ENCODE measurements at regions not wholly inside any gene's neighbourhood (a gene's known extent, or its start where the extent isn't known, plus 50 kb on each side); places are given as distances from the start of the nearest gene placed in this dataset.

- WGBS (ENCODE audit: insufficient coverage), result 95% methylated on average over 5 of the region's 8 CpGs
- Mint-ChIP-seq H3K4me3 (no peak overlapping the region), H3K27ac (no peak overlapping the region), H3K36me3 (peaks cover 7% of the 10 kb centered on the region), H3K9me3 (peaks cover 15 to 27% of the 10 kb centered on the region in 2 donors), H3K27me3 (ENCODE audit: low read depth in 2 of 2) (no peaks in the 10 kb centered on the region), H3K4me1 (no peaks in the 10 kb centered on the region)
- Histone ChIP-seq H3K9me3 (ENCODE audit: control insufficient read depth, insufficient read depth, low read length) (peaks cover 7% of the 10 kb centered on the region), H3K27me3 (ENCODE audit: control insufficient read depth, insufficient read depth, low read length) (no peaks in the 10 kb centered on the region), H3K27ac (ENCODE audit: low read length) (no peak overlapping the region), H3K36me3 (ENCODE audit: control insufficient read depth, insufficient read depth, low read length) (no peaks in the 10 kb centered on the region), H3K4me3 (ENCODE audit: low read length) (no peak overlapping the region), H3K4me1 (ENCODE audit: control insufficient read depth, insufficient read depth, low read length) (no peaks in the 10 kb centered on the region)
- TF ChIP-seq CTCF (IDR thresholded peaks at IDR 0.05), result no peak
- intact Hi-C loops (cut with micrococcal nuclease), result no loop called here
- DNase-seq (no peak), ATAC-seq (no peak)
These were observed 646.3 kb upstream of the LRATD1 start for GRCh38 chr2:13986119-13986720.

GRCh38 chr2:13996527-13996926 is 636.0 kb upstream of the LRATD1 start:
- Mint-ChIP-seq H3K27me3 (ENCODE audit: low read depth in 2 of 2) (no peaks in the 10 kb centered on the region), H3K36me3 (peaks cover 46% of the 10 kb centered on the region), H3K4me1 (no peaks in the 10 kb centered on the region), H3K9me3 (peaks cover 28 to 31% of the 10 kb centered on the region in 2 donors), H3K4me3 (no peak overlapping the region), H3K27ac (no peak overlapping the region)
- Histone ChIP-seq H3K27ac (ENCODE audit: low read length) (no peak overlapping the region), H3K4me3 (ENCODE audit: low read length) (no peak overlapping the region), H3K4me1 (ENCODE audit: control insufficient read depth, insufficient read depth, low read length) (no peaks in the 10 kb centered on the region), H3K9me3 (ENCODE audit: control insufficient read depth, insufficient read depth, low read length) (no peaks in the 10 kb centered on the region), H3K27me3 (ENCODE audit: control insufficient read depth, insufficient read depth, low read length) (no peaks in the 10 kb centered on the region), H3K36me3 (ENCODE audit: control insufficient read depth, insufficient read depth, low read length) (no peaks in the 10 kb centered on the region)
- DNase-seq (no peak), ATAC-seq (no peak)
- intact Hi-C loops (cut with micrococcal nuclease), result no loop called here
- TF ChIP-seq CTCF (IDR thresholded peaks at IDR 0.05), result no peak

- 92% methylated on average over 4 of the region's 4 CpGs for WGBS (ENCODE audit: insufficient coverage)
- intact Hi-C loops (cut with micrococcal nuclease), result no loop called here
- Histone ChIP-seq H3K27ac (ENCODE audit: low read length) (no peak overlapping the region), H3K36me3 (ENCODE audit: control insufficient read depth, insufficient read depth, low read length) (no peaks in the 10 kb centered on the region), H3K9me3 (ENCODE audit: control insufficient read depth, insufficient read depth, low read length) (peaks cover 9% of the 10 kb centered on the region), H3K4me1 (ENCODE audit: control insufficient read depth, insufficient read depth, low read length) (no peaks in the 10 kb centered on the region), H3K4me3 (ENCODE audit: low read length) (no peak overlapping the region), H3K27me3 (ENCODE audit: control insufficient read depth, insufficient read depth, low read length) (no peaks in the 10 kb centered on the region)
- Mint-ChIP-seq H3K36me3 (no peaks in the 10 kb centered on the region), H3K27me3 (ENCODE audit: low read depth in 2 of 2) (no peaks in the 10 kb centered on the region), H3K4me1 (no peaks in the 10 kb centered on the region), H3K27ac (no peak overlapping the region), H3K9me3 (peaks cover 14 to 22% of the 10 kb centered on the region in 2 donors), H3K4me3 (no peak overlapping the region)
- ATAC-seq, result no peak
- no peak for DNase-seq
- no peak for TF ChIP-seq CTCF (IDR thresholded peaks at IDR 0.05)
These were observed 621.3 kb upstream of the LRATD1 start for GRCh38 chr2:14011190-14011589.

GRCh38 chr2:14015113-14015630 is 617.3 kb upstream of the LRATD1 start:
- H3K9me3 Mint-ChIP-seq, result peaks cover 14 to 15% of the 10 kb centered on the region in 2 donors
- Histone ChIP-seq H3K27me3 (ENCODE audit: control insufficient read depth, insufficient read depth, low read length) (no peaks in the 10 kb centered on the region), H3K36me3 (ENCODE audit: control insufficient read depth, insufficient read depth, low read length) (no peaks in the 10 kb centered on the region), H3K27ac (ENCODE audit: low read length) (no peak overlapping the region), H3K4me1 (ENCODE audit: control insufficient read depth, insufficient read depth, low read length) (no peaks in the 10 kb centered on the region), H3K9me3 (ENCODE audit: control insufficient read depth, insufficient read depth, low read length) (peaks cover 7% of the 10 kb centered on the region), H3K4me3 (ENCODE audit: low read length) (no peak overlapping the region)
- TF ChIP-seq CTCF (IDR thresholded peaks at IDR 0.05), result no peak
- H3K27me3 Mint-ChIP-seq (ENCODE audit: low read depth in 2 of 2), result no peaks in the 10 kb centered on the region
- H3K4me1 Mint-ChIP-seq, result no peaks in the 10 kb centered on the region
- DNase-seq (no peak), ATAC-seq (no peak)
- H3K36me3 Mint-ChIP-seq, result no peaks in the 10 kb centered on the region
- WGBS (ENCODE audit: insufficient coverage), result 74% methylated on average over 3 of the region's 4 CpGs
- no peak overlapping the region for H3K4me3 Mint-ChIP-seq
- intact Hi-C loops (cut with micrococcal nuclease), result no loop called here
- no peak overlapping the region for H3K27ac Mint-ChIP-seq

Measured in natural killer cell (primary cell).